HuH-7.5 (cell line): ENCODE measurements at regions not wholly inside any gene's neighbourhood (a gene's known extent, or its start where the extent isn't known, plus 50 kb on each side); places are given as distances from the start of the nearest gene placed in this dataset.

Source experiments
- DNase-seq: peaks from one replicate; pipeline ENCODE4 v3.0.0; 2011; ENCODE audit warnings: low spot score

- DNase-seq = no peak
Measured at GRCh38 chr12:125271892-125272291, 206.7 kb downstream of the AACS start.

- DNase-seq = no peak
Measured at GRCh38 chr12:125272383-125272933, 207.2 kb downstream of the AACS start.

GRCh38 chr12:125276567-125276966 is 211.3 kb downstream of the AACS start:
- DNase-seq = no peak

- DNase-seq = no peak
Measured at GRCh38 chr12:125280482-125281377, 215.5 kb downstream of the AACS start.

GRCh38 chr12:125282921-125283320 is 217.7 kb downstream of the AACS start:
- DNase-seq = no peak

GRCh38 chr12:125283521-125283920 is 218.3 kb downstream of the AACS start:
- DNase-seq = no peak

GRCh38 chr12:125284087-125284486 is 218.9 kb downstream of the AACS start:
- DNase-seq = no peak

GRCh38 chr12:125284945-125285685 is 219.9 kb downstream of the AACS start:
- no peak for DNase-seq

GRCh38 chr12:125286005-125286727 is 220.9 kb downstream of the AACS start:
- no peak for DNase-seq

GRCh38 chr12:125287155-125287847 is 222.1 kb downstream of the AACS start:
- DNase-seq = no peak

- DNase-seq = no peak
Measured at GRCh38 chr12:125288931-125289928, 224.0 kb downstream of the AACS start.

GRCh38 chr12:125289970-125290369 is 224.7 kb downstream of the AACS start:
- DNase-seq = no peak

- DNase-seq = no peak
Measured at GRCh38 chr12:125292700-125293099, 227.5 kb downstream of the AACS start.

- no peak for DNase-seq
Measured at GRCh38 chr12:125295550-125295949, 230.3 kb downstream of the AACS start.

GRCh38 chr12:125296701-125297100 is 231.5 kb downstream of the AACS start:
- no peak for DNase-seq

GRCh38 chr12:125299840-125300239 is 234.6 kb downstream of the AACS start:
- no peak for DNase-seq

GRCh38 chr12:125300249-125300648 is 235.0 kb downstream of the AACS start:
- no peak for DNase-seq

GRCh38 chr12:125303337-125303736 is 238.1 kb downstream of the AACS start:
- no peak for DNase-seq

GRCh38 chr12:125304029-125304428 is 238.8 kb downstream of the AACS start:
- no peak for DNase-seq

- no peak for DNase-seq
Measured at GRCh38 chr12:125305231-125305630, 240.0 kb downstream of the AACS start.
